ENCODE measurements at regions not wholly inside any gene's neighbourhood (a gene's known extent, or its start where the extent isn't known, plus 50 kb on each side); places are given as distances from the start of the nearest gene placed in this dataset.

DNA sequence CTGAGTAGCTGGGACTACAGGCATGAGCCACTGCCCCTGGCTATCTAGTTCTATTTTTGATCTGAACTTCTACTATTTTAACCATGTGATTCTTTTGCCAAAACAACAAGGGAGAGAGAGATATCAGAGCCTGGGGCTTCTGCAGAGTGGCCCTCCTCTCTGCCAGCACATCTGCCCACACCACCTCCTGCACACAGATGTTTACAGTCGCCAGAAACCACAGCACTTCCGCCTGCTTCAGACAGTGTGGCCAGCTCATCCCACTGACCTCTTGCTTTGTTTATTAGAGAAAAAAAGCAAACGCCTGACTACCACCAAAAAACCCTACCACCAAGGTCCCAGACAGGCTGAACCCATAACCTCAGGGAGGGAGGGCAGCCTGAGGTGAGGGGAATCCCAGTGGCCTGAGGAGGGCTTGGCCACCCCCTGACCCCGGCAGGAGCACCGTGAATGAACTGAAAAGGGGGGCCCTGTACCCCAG lies 85.9 kb upstream of the ABHD2 start:
- no peak for FAIRE-seq
- DNase-seq (ENCODE audit: low read depth in 1 of 2, low spot score in 1 of 2), result peak; percentile 51 to 72
- TF ChIP-seq NFE2L2 (conservative IDR thresholded peaks at IDR 0.05; ENCODE audit: low read length) (no peak), FOSB (CRISPR knock-in tag; IDR thresholded peaks at IDR 0.05) (no peak), GATA3 (IDR thresholded peaks at IDR 0.05; ENCODE audit: borderline replicate concordance) (peak; percentile 78; the same call in 1 of the 2 replicates), CBX8 (IDR thresholded peaks at IDR 0.05) (no peak), RFX5 (IDR thresholded peaks at IDR 0.05) (no peak), MAZ (IDR thresholded peaks at IDR 0.05; ENCODE audit: borderline replicate concordance, low read depth, low read length) (no peak), ESRRA (IDR thresholded peaks at IDR 0.05; ENCODE audit: borderline replicate concordance, low read length) (no peak), ZFP36 (IDR thresholded peaks at IDR 0.05; ENCODE audit: borderline replicate concordance, partially characterized antibody) (no peak), TFCP2L1 (CRISPR knock-in tag; IDR thresholded peaks at IDR 0.05) (no peak), HOXB5 (CRISPR knock-in tag; IDR thresholded peaks at IDR 0.05) (no peak), HOXB13 (CRISPR knock-in tag; IDR thresholded peaks at IDR 0.05; ENCODE audit: low read depth) (no peak), POLR2A (IDR thresholded peaks at IDR 0.05; ENCODE audit: low read length) (no peak), NR3C1 (IDR thresholded peaks at IDR 0.05) (no peak), RARB (CRISPR knock-in tag; IDR thresholded peaks at IDR 0.05) (no peak), NPAS2 (CRISPR knock-in tag; IDR thresholded peaks at IDR 0.05; ENCODE audit: borderline replicate concordance) (no peak), ZC3H11A (IDR thresholded peaks at IDR 0.05) (no peak), MAFK (IDR thresholded peaks at IDR 0.05; ENCODE audit: partially characterized antibody) (no peak), EP300 (IDR thresholded peaks at IDR 0.05) (peak in 1 of 2 experiments; percentile 61; a peak in 1 of 5 replicates), EHMT2 (IDR thresholded peaks at IDR 0.05; ENCODE audit: low read depth) (no peak), HDAC2 (IDR thresholded peaks at IDR 0.05) (no peak), CHD4 (IDR thresholded peaks at IDR 0.05; ENCODE audit: borderline replicate concordance) (no peak), CBX2 (IDR thresholded peaks at IDR 0.05; ENCODE audit: borderline replicate concordance, low read depth) (no peak), KDM5A (IDR thresholded peaks at IDR 0.05) (no peak), RAD21 (conservative IDR thresholded peaks at IDR 0.05 in 1 of 2, IDR thresholded peaks at IDR 0.05 in 1 of 2) (peak in 1 of 2 experiments; percentile 23; a peak in 1 of 5 replicates), JUN (IDR thresholded peaks at IDR 0.05) (0 out of 5 replicates have a peak, but pooled peaks of 1 of the 2 experiments have one; percentile 43), ZNF302 (CRISPR knock-in tag; IDR thresholded peaks at IDR 0.05) (no peak), RNF2 (IDR thresholded peaks at IDR 0.05; ENCODE audit: borderline replicate concordance, low read depth) (no peak), POLR2AphosphoS2 (conservative IDR thresholded peaks at IDR 0.05; ENCODE audit: low read length) (no peak), JUNB (IDR thresholded peaks at IDR 0.05) (peak; percentile 42; the same call in 1 of the 2 replicates), KDM1A (IDR thresholded peaks at IDR 0.05; ENCODE audit: low read depth) (no peak)
- TF ChIP-seq, protein P1, sequence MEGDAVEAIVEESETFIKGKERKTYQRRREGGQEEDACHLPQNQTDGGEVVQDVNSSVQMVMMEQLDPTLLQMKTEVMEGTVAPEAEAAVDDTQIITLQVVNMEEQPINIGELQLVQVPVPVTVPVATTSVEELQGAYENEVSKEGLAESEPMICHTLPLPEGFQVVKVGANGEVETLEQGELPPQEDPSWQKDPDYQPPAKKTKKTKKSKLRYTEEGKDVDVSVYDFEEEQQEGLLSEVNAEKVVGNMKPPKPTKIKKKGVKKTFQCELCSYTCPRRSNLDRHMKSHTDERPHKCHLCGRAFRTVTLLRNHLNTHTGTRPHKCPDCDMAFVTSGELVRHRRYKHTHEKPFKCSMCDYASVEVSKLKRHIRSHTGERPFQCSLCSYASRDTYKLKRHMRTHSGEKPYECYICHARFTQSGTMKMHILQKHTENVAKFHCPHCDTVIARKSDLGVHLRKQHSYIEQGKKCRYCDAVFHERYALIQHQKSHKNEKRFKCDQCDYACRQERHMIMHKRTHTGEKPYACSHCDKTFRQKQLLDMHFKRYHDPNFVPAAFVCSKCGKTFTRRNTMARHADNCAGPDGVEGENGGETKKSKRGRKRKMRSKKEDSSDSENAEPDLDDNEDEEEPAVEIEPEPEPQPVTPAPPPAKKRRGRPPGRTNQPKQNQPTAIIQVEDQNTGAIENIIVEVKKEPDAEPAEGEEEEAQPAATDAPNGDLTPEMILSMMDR (IDR thresholded peaks at IDR 0.05), result no peak
- TF ChIP-seq, protein P2, sequence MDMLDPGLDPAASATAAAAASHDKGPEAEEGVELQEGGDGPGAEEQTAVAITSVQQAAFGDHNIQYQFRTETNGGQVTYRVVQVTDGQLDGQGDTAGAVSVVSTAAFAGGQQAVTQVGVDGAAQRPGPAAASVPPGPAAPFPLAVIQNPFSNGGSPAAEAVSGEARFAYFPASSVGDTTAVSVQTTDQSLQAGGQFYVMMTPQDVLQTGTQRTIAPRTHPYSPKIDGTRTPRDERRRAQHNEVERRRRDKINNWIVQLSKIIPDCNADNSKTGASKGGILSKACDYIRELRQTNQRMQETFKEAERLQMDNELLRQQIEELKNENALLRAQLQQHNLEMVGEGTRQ (IDR thresholded peaks at IDR 0.05), result no peak
- TF ChIP-seq, protein P3, sequence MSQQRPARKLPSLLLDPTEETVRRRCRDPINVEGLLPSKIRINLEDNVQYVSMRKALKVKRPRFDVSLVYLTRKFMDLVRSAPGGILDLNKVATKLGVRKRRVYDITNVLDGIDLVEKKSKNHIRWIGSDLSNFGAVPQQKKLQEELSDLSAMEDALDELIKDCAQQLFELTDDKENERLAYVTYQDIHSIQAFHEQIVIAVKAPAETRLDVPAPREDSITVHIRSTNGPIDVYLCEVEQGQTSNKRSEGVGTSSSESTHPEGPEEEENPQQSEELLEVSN (IDR thresholded peaks at IDR 0.05; ENCODE audit: borderline replicate concordance, low read depth), result no peak
- TF ChIP-seq, protein P4, sequence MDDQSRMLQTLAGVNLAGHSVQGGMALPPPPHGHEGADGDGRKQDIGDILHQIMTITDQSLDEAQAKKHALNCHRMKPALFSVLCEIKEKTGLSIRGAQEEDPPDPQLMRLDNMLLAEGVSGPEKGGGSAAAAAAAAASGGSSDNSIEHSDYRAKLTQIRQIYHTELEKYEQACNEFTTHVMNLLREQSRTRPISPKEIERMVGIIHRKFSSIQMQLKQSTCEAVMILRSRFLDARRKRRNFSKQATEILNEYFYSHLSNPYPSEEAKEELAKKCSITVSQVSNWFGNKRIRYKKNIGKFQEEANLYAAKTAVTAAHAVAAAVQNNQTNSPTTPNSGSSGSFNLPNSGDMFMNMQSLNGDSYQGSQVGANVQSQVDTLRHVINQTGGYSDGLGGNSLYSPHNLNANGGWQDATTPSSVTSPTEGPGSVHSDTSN (IDR thresholded peaks at IDR 0.05), result 0 out of 2 replicates have a peak, but pooled peaks have one; percentile 40
- TF ChIP-seq, protein P5, sequence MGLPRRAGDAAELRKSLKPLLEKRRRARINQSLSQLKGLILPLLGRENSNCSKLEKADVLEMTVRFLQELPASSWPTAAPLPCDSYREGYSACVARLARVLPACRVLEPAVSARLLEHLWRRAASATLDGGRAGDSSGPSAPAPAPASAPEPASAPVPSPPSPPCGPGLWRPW (IDR thresholded peaks at IDR 0.05), result no peak
- TF ChIP-seq, protein P6, sequence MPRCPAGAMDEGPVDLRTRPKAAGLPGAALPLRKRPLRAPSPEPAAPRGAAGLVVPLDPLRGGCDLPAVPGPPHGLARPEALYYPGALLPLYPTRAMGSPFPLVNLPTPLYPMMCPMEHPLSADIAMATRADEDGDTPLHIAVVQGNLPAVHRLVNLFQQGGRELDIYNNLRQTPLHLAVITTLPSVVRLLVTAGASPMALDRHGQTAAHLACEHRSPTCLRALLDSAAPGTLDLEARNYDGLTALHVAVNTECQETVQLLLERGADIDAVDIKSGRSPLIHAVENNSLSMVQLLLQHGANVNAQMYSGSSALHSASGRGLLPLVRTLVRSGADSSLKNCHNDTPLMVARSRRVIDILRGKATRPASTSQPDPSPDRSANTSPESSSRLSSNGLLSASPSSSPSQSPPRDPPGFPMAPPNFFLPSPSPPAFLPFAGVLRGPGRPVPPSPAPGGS (IDR thresholded peaks at IDR 0.05), result no peak

More for the DNA sequence above, 85.9 kb upstream of the ABHD2 start:
- ChIA-PET CTCF (interaction anchor here (0.6 to 32.0 kb wide), 9 partner anchors 9 to 128 kb away, joined by 3 to 851 read pairs (median 4); partner anchors contain the start of genes HAPLN3 and MFGE8), POLR2A (interaction anchor here (0.8 to 2.8 kb wide), 4 partner anchors 8 to 97 kb away, joined by 3 to 16 read pairs (median 6); partner anchors contain the start of gene MFGE8)
- H3K4me3 ChIP-seq, result no peak overlapping the region
- no peaks in the 10 kb centered on the region for H3K9me3 ChIP-seq
- H3K27ac ChIP-seq, result peak overlapping the region; percentile 67 to 87
- peaks cover 27% of the 10 kb centered on the region for H3K4me1 ChIP-seq
- H3K4me2 ChIP-seq, result peak overlapping the region; percentile 61
- 10% methylated on average over 5 of the region's 5 CpGs for WGBS (ENCODE audit: missing lambda C conversion rate)
- ATAC-seq, result peak; percentile 76 to 82
